Liver (tissue), 8 donors: ENCODE measurements at regions not wholly inside any gene's neighbourhood (a gene's known extent, or its start where the extent isn't known, plus 50 kb on each side); places are given as distances from the start of the nearest gene placed in this dataset.

Source experiments
- DNase-seq: peaks from one replicate; pipeline ENCODE4 v3.0.0-alpha.2; 2017; ENCODE audit warnings: low spot score
- H3K27ac ChIP-seq, 2 donors: one replicate each; pipeline ENCODE4 v1.7.0; 2013; ENCODE audit warnings: inconsistent platforms in 2 of 2, low read length in 2 of 2, control low read depth in 1 of 2, low read depth in 1 of 2, mild to moderate bottlenecking in 1 of 2
- H3K27me3 ChIP-seq, 4 donors: one replicate each; pipeline versions ENCODE4 v1.6.1 to v1.7.0; 2013; ENCODE audit warnings: low read length in 3 of 4, inconsistent platforms in 1 of 4, mild to moderate bottlenecking in 1 of 4, moderate library complexity in 1 of 4; ENCODE audit not compliant: control insufficient read depth in 4 of 4, insufficient read depth in 4 of 4
- H3K36me3 ChIP-seq, 4 donors: one replicate each; pipeline versions ENCODE4 v1.6.1 to v1.7.0; 2013; ENCODE audit warnings: low read length in 3 of 4, mild to moderate bottlenecking in 3 of 4, low read depth in 1 of 4, moderate library complexity in 1 of 4; ENCODE audit not compliant: control insufficient read depth in 4 of 4, insufficient read depth in 3 of 4
- H3K4me1 ChIP-seq, 4 donors: one replicate each; pipeline versions ENCODE4 v1.6.1 to v1.7.0; 2013; ENCODE audit warnings: low read length in 3 of 4, mild to moderate bottlenecking in 3 of 4, moderate library complexity in 1 of 4; ENCODE audit not compliant: control insufficient read depth in 4 of 4, insufficient read depth in 4 of 4
- H3K4me3 ChIP-seq, 3 donors: one replicate each; pipeline versions ENCODE4 v1.6.1 to v1.7.0; 2013; ENCODE audit warnings: low read length in 3 of 3, control low read depth in 1 of 3, low read depth in 1 of 3, mild to moderate bottlenecking in 1 of 3
- H3K9ac ChIP-seq, 2 donors: one replicate each; pipeline ENCODE4 v1.7.0; 2013; ENCODE audit warnings: low read length in 2 of 2, mild to moderate bottlenecking in 2 of 2, moderate library complexity in 2 of 2, control low read depth in 1 of 2, low read depth in 1 of 2
- H3K9me3 ChIP-seq, 4 donors: one replicate each; pipeline versions ENCODE4 v1.6.1 to v1.7.0; 2013; ENCODE audit warnings: low read length in 3 of 4; ENCODE audit not compliant: control insufficient read depth in 4 of 4
- ATF3 ChIP-seq: IDR thresholded peaks from 2 replicates; pipeline ENCODE4 v1.6.1; 2016; ENCODE audit warnings: antibody characterized with exemption
- EGR1 ChIP-seq, 2 donors: IDR thresholded peaks; 2 replicates each; pipeline ENCODE4 v1.6.1; 2016 to 2018; ENCODE audit warnings: antibody characterized with exemption in 2 of 2, low read depth in 2 of 2
- FOXA1 ChIP-seq: IDR thresholded peaks from 2 replicates; pipeline ENCODE4 v1.6.1; 2016; ENCODE audit warnings: antibody characterized with exemption
- FOXA2 ChIP-seq: IDR thresholded peaks from 2 replicates; pipeline ENCODE4 v1.6.1; 2016; ENCODE audit warnings: antibody characterized with exemption
- GABPA ChIP-seq, 2 donors: IDR thresholded peaks in 1 of 2; conservative IDR thresholded peaks in 1 of 2; 2 replicates each; pipeline ENCODE4 v1.6.1; 2016; ENCODE audit warnings: antibody characterized with exemption in 2 of 2, mild to moderate bottlenecking in 1 of 2, moderate library complexity in 1 of 2
- HNF4A ChIP-seq, 2 donors: conservative IDR thresholded peaks; 2 replicates each; pipeline ENCODE4 v1.6.1; 2016; ENCODE audit warnings: antibody characterized with exemption in 2 of 2, mild to moderate bottlenecking in 2 of 2
- HNF4G ChIP-seq: IDR thresholded peaks from 2 replicates; pipeline ENCODE4 v1.6.1; 2016; ENCODE audit warnings: antibody characterized with exemption
- JUND ChIP-seq, 2 donors: IDR thresholded peaks; 2 replicates each; pipeline ENCODE4 v1.6.1; 2016; ENCODE audit warnings: antibody characterized with exemption in 2 of 2
- MAX ChIP-seq: IDR thresholded peaks from 2 replicates; pipeline ENCODE4 v1.6.1; 2016; ENCODE audit warnings: antibody characterized with exemption
- NR2F2 ChIP-seq: IDR thresholded peaks from 2 replicates; pipeline ENCODE4 v1.6.1; 2016; ENCODE audit warnings: antibody characterized with exemption
- RAD21 ChIP-seq, 2 donors: IDR thresholded peaks; 2 replicates each; pipeline ENCODE4 v1.6.1; 2016; ENCODE audit warnings: antibody characterized with exemption in 2 of 2, mild to moderate bottlenecking in 2 of 2
- RXRA ChIP-seq, 2 donors: IDR thresholded peaks; 2 replicates each; pipeline ENCODE4 v1.6.1; 2017 to 2018; ENCODE audit warnings: antibody characterized with exemption in 2 of 2, mild to moderate bottlenecking in 1 of 2
- SP1 ChIP-seq: IDR thresholded peaks from 2 replicates; pipeline ENCODE4 v1.6.1; 2018; ENCODE audit warnings: antibody characterized with exemption, mild to moderate bottlenecking
- TAF1 ChIP-seq: conservative IDR thresholded peaks from 2 replicates; pipeline ENCODE4 v1.6.1; 2016; ENCODE audit warnings: antibody characterized with exemption, mild to moderate bottlenecking
- YY1 ChIP-seq: IDR thresholded peaks from 2 replicates; pipeline ENCODE4 v1.6.1; 2016; ENCODE audit warnings: antibody characterized with exemption, mild to moderate bottlenecking
- ZBTB33 ChIP-seq: IDR thresholded peaks from 2 replicates; pipeline ENCODE4 v1.6.1; 2016; ENCODE audit warnings: antibody characterized with exemption
- WGBS: extraction: QIAGEN DNeasy Blood & Tissue Kit; methylation state at CpG from one replicate; pipeline ENCODE4 v1.1.7; 2013; 5-methylcytosine and 5-hydroxymethylcytosine counted together
- TF ChIP-seq, protein P1 (sequence below): IDR thresholded peaks from 2 replicates; pipeline ENCODE4 v1.6.1; 2016; ENCODE audit warnings: antibody characterized with exemption, mild to moderate bottlenecking
- TF ChIP-seq, protein P2 (sequence below): fragments of 150-350 bp; IDR thresholded peaks from 2 replicates; pipeline ENCODE4 v1.5.1; 2017; ENCODE audit warnings: improper control_type of control experiment, low read depth, low read length; ENCODE audit not compliant: missing input control
- donor health status: healthy.
- donor health status: healthy.
- donor health status: healthy.
- donor health status: healthy.
- donor health status: healthy.

DNA sequence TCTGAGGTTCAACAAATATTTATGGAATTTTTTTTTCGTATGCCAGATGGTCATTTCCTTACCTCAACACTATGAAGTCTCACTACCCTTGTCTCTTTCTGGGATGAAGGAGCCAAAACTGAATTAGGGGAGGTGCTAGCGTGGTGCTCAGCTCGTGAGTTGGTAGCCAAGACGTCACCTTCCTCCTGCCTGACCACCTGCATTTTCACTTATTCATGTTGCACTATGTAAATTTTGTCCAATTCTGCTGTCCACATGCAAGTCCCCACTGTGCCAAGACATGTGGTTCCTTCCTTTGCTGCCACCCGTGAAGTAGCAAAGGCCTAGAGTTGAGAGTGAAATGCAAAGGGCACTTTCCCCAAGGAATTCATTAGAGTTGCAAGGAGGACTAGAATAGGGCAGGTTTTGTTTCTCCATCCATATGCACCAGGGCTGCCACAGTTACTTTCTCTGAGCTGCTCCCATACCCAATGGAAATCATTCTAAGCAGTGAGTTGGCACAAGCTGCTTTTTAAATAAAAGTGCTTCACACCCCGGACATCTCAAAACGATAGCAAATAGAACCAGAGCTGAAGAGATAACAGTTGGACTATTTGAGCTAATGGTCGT, 591.3 kb upstream of the NOX3 start:
- Histone ChIP-seq H3K9me3 (no peaks in the 10 kb centered on the region), H3K27ac (no peak overlapping the region), H3K27me3 (no peaks in the 10 kb centered on the region), H3K4me1 (no peaks in the 10 kb centered on the region), H3K4me3 (no peak overlapping the region), H3K36me3 (no peaks in the 10 kb centered on the region), H3K9ac (no peak overlapping the region)
- no peak for DNase-seq
- no peak for TF ChIP-seq MAX
- no peak for TF ChIP-seq RXRA (IDR thresholded peaks at IDR 0.05)
- TF ChIP-seq RAD21 (IDR thresholded peaks at IDR 0.05), result no peak
- TF ChIP-seq JUND (IDR thresholded peaks at IDR 0.05), result no peak
- no peak for TF ChIP-seq EGR1 (IDR thresholded peaks at IDR 0.05; ENCODE audit: low read depth in 2 of 2)
- no peak for TF ChIP-seq TAF1
- no peak for TF ChIP-seq FOXA1
- TF ChIP-seq FOXA2, result no peak
- TF ChIP-seq, protein P1, sequence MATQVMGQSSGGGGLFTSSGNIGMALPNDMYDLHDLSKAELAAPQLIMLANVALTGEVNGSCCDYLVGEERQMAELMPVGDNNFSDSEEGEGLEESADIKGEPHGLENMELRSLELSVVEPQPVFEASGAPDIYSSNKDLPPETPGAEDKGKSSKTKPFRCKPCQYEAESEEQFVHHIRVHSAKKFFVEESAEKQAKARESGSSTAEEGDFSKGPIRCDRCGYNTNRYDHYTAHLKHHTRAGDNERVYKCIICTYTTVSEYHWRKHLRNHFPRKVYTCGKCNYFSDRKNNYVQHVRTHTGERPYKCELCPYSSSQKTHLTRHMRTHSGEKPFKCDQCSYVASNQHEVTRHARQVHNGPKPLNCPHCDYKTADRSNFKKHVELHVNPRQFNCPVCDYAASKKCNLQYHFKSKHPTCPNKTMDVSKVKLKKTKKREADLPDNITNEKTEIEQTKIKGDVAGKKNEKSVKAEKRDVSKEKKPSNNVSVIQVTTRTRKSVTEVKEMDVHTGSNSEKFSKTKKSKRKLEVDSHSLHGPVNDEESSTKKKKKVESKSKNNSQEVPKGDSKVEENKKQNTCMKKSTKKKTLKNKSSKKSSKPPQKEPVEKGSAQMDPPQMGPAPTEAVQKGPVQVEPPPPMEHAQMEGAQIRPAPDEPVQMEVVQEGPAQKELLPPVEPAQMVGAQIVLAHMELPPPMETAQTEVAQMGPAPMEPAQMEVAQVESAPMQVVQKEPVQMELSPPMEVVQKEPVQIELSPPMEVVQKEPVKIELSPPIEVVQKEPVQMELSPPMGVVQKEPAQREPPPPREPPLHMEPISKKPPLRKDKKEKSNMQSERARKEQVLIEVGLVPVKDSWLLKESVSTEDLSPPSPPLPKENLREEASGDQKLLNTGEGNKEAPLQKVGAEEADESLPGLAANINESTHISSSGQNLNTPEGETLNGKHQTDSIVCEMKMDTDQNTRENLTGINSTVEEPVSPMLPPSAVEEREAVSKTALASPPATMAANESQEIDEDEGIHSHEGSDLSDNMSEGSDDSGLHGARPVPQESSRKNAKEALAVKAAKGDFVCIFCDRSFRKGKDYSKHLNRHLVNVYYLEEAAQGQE, result no peak
- no peak for TF ChIP-seq HNF4A (conservative IDR thresholded peaks at IDR 0.05)
- no peak for TF ChIP-seq ATF3
- TF ChIP-seq HNF4G, result no peak
- TF ChIP-seq ZBTB33, result no peak
- TF ChIP-seq SP1, result no peak
- no peak for TF ChIP-seq NR2F2
- TF ChIP-seq, protein P2, sequence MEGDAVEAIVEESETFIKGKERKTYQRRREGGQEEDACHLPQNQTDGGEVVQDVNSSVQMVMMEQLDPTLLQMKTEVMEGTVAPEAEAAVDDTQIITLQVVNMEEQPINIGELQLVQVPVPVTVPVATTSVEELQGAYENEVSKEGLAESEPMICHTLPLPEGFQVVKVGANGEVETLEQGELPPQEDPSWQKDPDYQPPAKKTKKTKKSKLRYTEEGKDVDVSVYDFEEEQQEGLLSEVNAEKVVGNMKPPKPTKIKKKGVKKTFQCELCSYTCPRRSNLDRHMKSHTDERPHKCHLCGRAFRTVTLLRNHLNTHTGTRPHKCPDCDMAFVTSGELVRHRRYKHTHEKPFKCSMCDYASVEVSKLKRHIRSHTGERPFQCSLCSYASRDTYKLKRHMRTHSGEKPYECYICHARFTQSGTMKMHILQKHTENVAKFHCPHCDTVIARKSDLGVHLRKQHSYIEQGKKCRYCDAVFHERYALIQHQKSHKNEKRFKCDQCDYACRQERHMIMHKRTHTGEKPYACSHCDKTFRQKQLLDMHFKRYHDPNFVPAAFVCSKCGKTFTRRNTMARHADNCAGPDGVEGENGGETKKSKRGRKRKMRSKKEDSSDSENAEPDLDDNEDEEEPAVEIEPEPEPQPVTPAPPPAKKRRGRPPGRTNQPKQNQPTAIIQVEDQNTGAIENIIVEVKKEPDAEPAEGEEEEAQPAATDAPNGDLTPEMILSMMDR, result no peak
- no peak for TF ChIP-seq GABPA (IDR thresholded peaks at IDR 0.05 in 1 of 2, conservative IDR thresholded peaks at IDR 0.05 in 1 of 2)
- TF ChIP-seq YY1, result no peak
- WGBS, result 70% methylated on average over 8 of the region's 8 CpGs
